ENCODE measurements at regions not wholly inside any gene's neighbourhood (a gene's known extent, or its start where the extent isn't known, plus 50 kb on each side); places are given as distances from the start of the nearest gene placed in this dataset.

DNA sequence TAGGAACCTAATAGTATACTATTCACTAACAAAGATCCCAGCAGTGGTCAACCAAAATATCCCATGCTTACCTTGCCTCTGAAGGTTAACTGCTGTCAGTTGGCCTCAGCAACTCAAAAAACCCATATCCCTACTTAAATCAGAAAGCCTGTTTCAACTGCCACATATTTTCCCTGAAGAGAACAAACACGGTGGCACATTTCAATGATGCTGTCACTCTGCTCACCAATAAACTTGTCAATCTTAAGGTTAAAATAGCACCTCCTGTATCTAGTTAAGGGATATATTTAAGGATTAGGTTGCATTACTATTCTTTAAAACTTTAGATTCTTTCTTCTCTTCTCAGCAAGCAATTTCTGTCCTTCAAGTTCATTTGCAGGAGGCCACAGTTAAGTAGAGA is 986.9 kb downstream of the CDH18 start:
- no CpG with 5 or more reads among the region's 1 CpG for whole genome bisulfite sequencing (ENCODE audit: extremely low coverage, insufficient read length, low lambda C conversion rate)
- Histone ChIP-seq H2BK15ac (ENCODE audit: low read depth, low read length) (no peak overlapping the region), H4K91ac (ENCODE audit: insufficient read length, low read depth, low read length) (no peak overlapping the region)

More for the DNA sequence above, 986.9 kb downstream of the CDH18 start:
- no peak overlapping the region for H2BK5ac ChIP-seq (ENCODE audit: insufficient read length, low read length)
- H3K27ac Mint-ChIP-seq = no peak overlapping the region
- H4K20me1 ChIP-seq (ENCODE audit: control insufficient read depth, insufficient read depth, insufficient read length) = no peaks in the 10 kb centered on the region
- no peak overlapping the region for H3K4me2 ChIP-seq (ENCODE audit: insufficient read depth, insufficient read length, low read length)
- no peak overlapping the region for H3K18ac ChIP-seq (ENCODE audit: insufficient read length, low read depth, low read length)
- H2BK12ac ChIP-seq (ENCODE audit: insufficient read length, low read depth, low read length) = no peak overlapping the region
- no peak overlapping the region for H2AK5ac ChIP-seq (ENCODE audit: insufficient read length, low read length)
- no peak overlapping the region; a peak in 1 of 5 replicates for H3K4me3 Mint-ChIP-seq
- H3K14ac ChIP-seq (ENCODE audit: insufficient read depth, low read length) = no peak overlapping the region
- DNase-seq = no peak
- no peak overlapping the region for H2BK20ac ChIP-seq (ENCODE audit: low read depth, low read length, poor library complexity, severe bottlenecking)
- no peaks in the 10 kb centered on the region for H3K4me1 ChIP-seq (ENCODE audit: insufficient read depth, low read length)
- H4K8ac ChIP-seq (replicated peaks; ENCODE audit: insufficient read length, low read depth, low read length) = no peak overlapping the region
- TF ChIP-seq, protein P1, sequence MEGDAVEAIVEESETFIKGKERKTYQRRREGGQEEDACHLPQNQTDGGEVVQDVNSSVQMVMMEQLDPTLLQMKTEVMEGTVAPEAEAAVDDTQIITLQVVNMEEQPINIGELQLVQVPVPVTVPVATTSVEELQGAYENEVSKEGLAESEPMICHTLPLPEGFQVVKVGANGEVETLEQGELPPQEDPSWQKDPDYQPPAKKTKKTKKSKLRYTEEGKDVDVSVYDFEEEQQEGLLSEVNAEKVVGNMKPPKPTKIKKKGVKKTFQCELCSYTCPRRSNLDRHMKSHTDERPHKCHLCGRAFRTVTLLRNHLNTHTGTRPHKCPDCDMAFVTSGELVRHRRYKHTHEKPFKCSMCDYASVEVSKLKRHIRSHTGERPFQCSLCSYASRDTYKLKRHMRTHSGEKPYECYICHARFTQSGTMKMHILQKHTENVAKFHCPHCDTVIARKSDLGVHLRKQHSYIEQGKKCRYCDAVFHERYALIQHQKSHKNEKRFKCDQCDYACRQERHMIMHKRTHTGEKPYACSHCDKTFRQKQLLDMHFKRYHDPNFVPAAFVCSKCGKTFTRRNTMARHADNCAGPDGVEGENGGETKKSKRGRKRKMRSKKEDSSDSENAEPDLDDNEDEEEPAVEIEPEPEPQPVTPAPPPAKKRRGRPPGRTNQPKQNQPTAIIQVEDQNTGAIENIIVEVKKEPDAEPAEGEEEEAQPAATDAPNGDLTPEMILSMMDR (conservative IDR thresholded peaks at IDR 0.05) = no peak
- no peaks in the 10 kb centered on the region for H3K23me2 ChIP-seq (ENCODE audit: insufficient read length, low read depth, low read length, poor library complexity, severe bottlenecking)
- H2BK120ac ChIP-seq (ENCODE audit: low read depth, low read length, poor library complexity, severe bottlenecking) = no peak overlapping the region
- no peak overlapping the region for H3K56ac ChIP-seq (ENCODE audit: insufficient read length, low read depth, low read length)
- no peak overlapping the region for H3T11ph ChIP-seq (ENCODE audit: low read length)
- no peak overlapping the region for H3K9ac ChIP-seq (ENCODE audit: extremely low read depth, insufficient read length, low read length)
- H3K79me1 ChIP-seq (ENCODE audit: insufficient read depth, low read depth, low read length, poor library complexity, severe bottlenecking) = no peaks in the 10 kb centered on the region
- no peak overlapping the region for H2AFZ ChIP-seq (ENCODE audit: low read length)
- H3K79me2 ChIP-seq (ENCODE audit: insufficient read depth, low read length) = no peaks in the 10 kb centered on the region
- H3K9me3 ChIP-seq (ENCODE audit: control insufficient read depth, low read depth, low read length) = no peaks in the 10 kb centered on the region
- no peaks in the 10 kb centered on the region for H3K27me3 Mint-ChIP-seq (ENCODE audit: low read depth)
- peaks cover 0 to 2% of the 10 kb centered on the region in 2 experiments; a peak in 1 of 5 replicates for H3K9me3 Mint-ChIP-seq
- no peak overlapping the region for H4K5ac ChIP-seq (ENCODE audit: insufficient read length, low read depth, low read length)
- no peaks in the 10 kb centered on the region for H3K4me1 Mint-ChIP-seq
- H3K4ac ChIP-seq (ENCODE audit: low read depth, low read length) = no peak overlapping the region
- H3K23ac ChIP-seq (ENCODE audit: insufficient read length, low read depth, low read length) = no peak overlapping the region
- peaks cover 0 to 4% (median 0%) of the 10 kb centered on the region in 3 experiments; a peak in 2 of 7 replicates for H3K36me3 Mint-ChIP-seq (ENCODE audit: insufficient read depth in 1 of 3, low read depth in 3 of 3)
- H3K27me3 ChIP-seq (ENCODE audit: insufficient read depth, low read length) = no peaks in the 10 kb centered on the region
- H3K27ac ChIP-seq (ENCODE audit: insufficient read length, low read depth, low read length) = no peak overlapping the region

Measured in H9 (cell line).